Neural cell (in vitro differentiated cells): ENCODE measurements at regions not wholly inside any gene's neighbourhood (a gene's known extent, or its start where the extent isn't known, plus 50 kb on each side); places are given as distances from the start of the nearest gene placed in this dataset.

Experiments
- H2AFZ ChIP-seq: fragments of 200-600, 300-800 bp; sonication (generic), shearing (Covaris generic); 2 replicates; pipeline ENCODE4 v1.6.0; 2014; ENCODE audit warnings: low read depth, mild to moderate bottlenecking, antibody characterized with exemption, low read length, moderate library complexity
- H3F3A ChIP-seq: fragments of 200-600 bp; shearing (Covaris generic); 2 replicates; pipeline ENCODE4 v1.6.1; 2016; ENCODE audit warnings: mild to moderate bottlenecking, moderate library complexity, mixed read lengths, antibody characterized with exemption, low read length; ENCODE audit not compliant: insufficient read depth, poor library complexity, severe bottlenecking
- H3K27ac ChIP-seq: fragments of 200-600, 300-800 bp; sonication (generic), shearing (Covaris generic); 2 replicates; pipeline ENCODE4 v1.5.1; 2014; ENCODE audit warnings: mild to moderate bottlenecking, low read length, moderate library complexity
- H3K27me3 ChIP-seq: fragments of 300-800, 200-600 bp; sonication (generic), shearing (Covaris generic); 2 replicates; pipeline ENCODE4 v1.6.0; 2014; ENCODE audit warnings: mild to moderate bottlenecking, low read depth, low read length, moderate library complexity; ENCODE audit not compliant: insufficient read depth
- H3K36me3 ChIP-seq: fragments of 300-800, 200-600 bp; sonication (generic), shearing (Covaris generic); 2 replicates; pipeline ENCODE4 v1.5.1; 2014; ENCODE audit warnings: mild to moderate bottlenecking, antibody characterized with exemption, low read length, moderate library complexity; ENCODE audit not compliant: insufficient read depth
- H3K4me2 ChIP-seq: fragments of 300-800, 200-600 bp; sonication (generic), shearing (Covaris generic); 2 replicates; pipeline ENCODE4 v1.6.0; 2014; ENCODE audit warnings: mild to moderate bottlenecking, low read length
- H3K4me3 ChIP-seq: fragments of 300-800, 200-600 bp; sonication (generic), shearing (Covaris generic); 2 replicates; pipeline ENCODE4 v1.5.1; 2014; ENCODE audit warnings: mild to moderate bottlenecking, low read length, moderate library complexity
- H3K79me2 ChIP-seq: fragments of 200-600 bp; shearing (Covaris generic); replicated peaks from 2 replicates; pipeline ENCODE4 v1.6.0; 2014; ENCODE audit warnings: mild to moderate bottlenecking, low read length, moderate library complexity; ENCODE audit not compliant: insufficient read depth
- H3K9ac ChIP-seq: fragments of 300-800, 200-600 bp; sonication (generic), shearing (Covaris generic); 2 replicates; pipeline ENCODE4 v1.6.1; 2016; ENCODE audit warnings: mild to moderate bottlenecking, low read length, mixed read lengths
- H3K9me2 ChIP-seq: fragments of 200-600 bp; shearing (Covaris generic); 2 replicates; pipeline ENCODE4 v1.6.1; 2016; ENCODE audit warnings: mild to moderate bottlenecking, low read length, mixed read lengths; ENCODE audit not compliant: insufficient read depth
- H3K9me3 ChIP-seq: fragments of 200-600, 300-800 bp; sonication (generic), shearing (Covaris generic); 2 replicates; pipeline ENCODE4 v1.6.1; 2016; ENCODE audit warnings: mild to moderate bottlenecking, mixed run types, low read length, moderate library complexity, mixed read lengths
- H4K20me1 ChIP-seq: fragments of 200-600 bp; shearing (Covaris generic); 2 replicates; pipeline ENCODE4 v1.6.1; 2016; ENCODE audit warnings: mild to moderate bottlenecking, mixed run types; ENCODE audit not compliant: insufficient read depth
- CTCF ChIP-seq: fragments of 450-650 bp; IDR thresholded peaks from 2 replicates; pipeline ENCODE4 v1.5.1; 2014; ENCODE audit warnings: antibody characterized with exemption, mild to moderate bottlenecking, moderate library complexity; ENCODE audit not compliant: poor library complexity, severe bottlenecking
- EP300 ChIP-seq: fragments of 450-650 bp; conservative IDR thresholded peaks from 2 replicates; pipeline ENCODE4 v1.6.1; 2014; ENCODE audit warnings: antibody characterized with exemption, mild to moderate bottlenecking, moderate library complexity; ENCODE audit not compliant: poor library complexity, severe bottlenecking
- EZH2 ChIP-seq: fragments of 200-600, 300-800 bp; shearing (Covaris generic), sonication (generic); IDR thresholded peaks from 2 replicates; pipeline ENCODE4 v1.6.1; 2014; ENCODE audit warnings: antibody characterized with exemption, low read length, borderline replicate concordance, mild to moderate bottlenecking; ENCODE audit not compliant: insufficient read depth, poor library complexity, severe bottlenecking
- MXI1 ChIP-seq: fragments of 450-650 bp; conservative IDR thresholded peaks from 2 replicates; pipeline ENCODE4 v1.6.1; 2014; ENCODE audit warnings: antibody characterized with exemption, mild to moderate bottlenecking; ENCODE audit not compliant: poor library complexity, severe bottlenecking
- POLR2AphosphoS5 ChIP-seq: IDR thresholded peaks from 2 replicates; pipeline ENCODE4 v1.6.1; 2012
- RAD21 ChIP-seq: fragments of 450-650 bp; conservative IDR thresholded peaks from 2 replicates; pipeline ENCODE4 v1.6.1; 2014; ENCODE audit warnings: antibody characterized with exemption, mild to moderate bottlenecking, moderate library complexity
- REST ChIP-seq: IDR thresholded peaks from 2 replicates; pipeline ENCODE4 v1.6.1; 2012; ENCODE audit warnings: borderline replicate concordance
- SMC3 ChIP-seq: fragments of 450-650 bp; conservative IDR thresholded peaks from 2 replicates; pipeline ENCODE4 v1.6.1; 2014; ENCODE audit warnings: antibody characterized with exemption, mild to moderate bottlenecking, moderate library complexity; ENCODE audit not compliant: poor library complexity
- TAF1 ChIP-seq: IDR thresholded peaks from 2 replicates; pipeline ENCODE4 v1.6.1; 2012; ENCODE audit warnings: low read depth

- Histone ChIP-seq H3K27me3 (no peaks in the 10 kb centered on the region), H3K4me2 (no peak overlapping the region), H3K4me3 (no peak overlapping the region), H3F3A (no peaks in the 10 kb centered on the region), H4K20me1 (no peaks in the 10 kb centered on the region), H3K36me3 (no peaks in the 10 kb centered on the region), H3K27ac (no peak overlapping the region), H3K9me3 (no peaks in the 10 kb centered on the region), H3K79me2 (no peaks in the 10 kb centered on the region), H3K9ac (no peak overlapping the region), H2AFZ (no peak overlapping the region), H3K9me2 (no peaks in the 10 kb centered on the region)
- TF ChIP-seq RAD21 (no peak), REST (no peak), MXI1 (no peak), EP300 (no peak), TAF1 (no peak), CTCF (no peak), SMC3 (no peak), POLR2AphosphoS5 (no peak), EZH2 (no peak)
These were observed 198.6 kb downstream of the TLE1 start for GRCh38 chr9:81490605-81491331.

GRCh38 chr9:81489046-81489445 is 200.3 kb downstream of the TLE1 start:
- Histone ChIP-seq H3K79me2 (no peaks in the 10 kb centered on the region), H4K20me1 (no peaks in the 10 kb centered on the region), H3F3A (no peaks in the 10 kb centered on the region), H2AFZ (no peak overlapping the region), H3K9me2 (no peaks in the 10 kb centered on the region), H3K9ac (no peak overlapping the region), H3K36me3 (no peaks in the 10 kb centered on the region), H3K27ac (no peak overlapping the region), H3K9me3 (no peaks in the 10 kb centered on the region), H3K4me3 (no peak overlapping the region), H3K4me2 (no peak overlapping the region), H3K27me3 (no peaks in the 10 kb centered on the region)
- no peak for TF ChIP-seq EP300
- TF ChIP-seq SMC3: no peak
- no peak for TF ChIP-seq TAF1
- TF ChIP-seq MXI1: no peak
- TF ChIP-seq RAD21: no peak
- no peak for TF ChIP-seq REST
- TF ChIP-seq CTCF: no peak
- TF ChIP-seq EZH2: no peak
- no peak for TF ChIP-seq POLR2AphosphoS5
